ENCODE measurements at regions not wholly inside any gene's neighbourhood (a gene's known extent, or its start where the extent isn't known, plus 50 kb on each side); places are given as distances from the start of the nearest gene placed in this dataset.

GRCh38 chr17:56652628-56653027, 59.1 kb downstream of the NOG start:
- TF ChIP-seq POLR2A (IDR thresholded peaks at IDR 0.05) (no peak), CTCF (IDR thresholded peaks at IDR 0.05) (no peak)
